H1 (cell line): ENCODE measurements at regions not wholly inside any gene's neighbourhood (a gene's known extent, or its start where the extent isn't known, plus 50 kb on each side); places are given as distances from the start of the nearest gene placed in this dataset.

Source experiments
- CEBPB ChIP-seq: IDR thresholded peaks from 2 replicates; pipeline ENCODE4 v1.6.1; 2012; ENCODE audit warnings: low read depth, low read length
- NRF1 ChIP-seq: IDR thresholded peaks from 2 replicates; pipeline ENCODE4 v1.6.1; 2011; ENCODE audit warnings: mild to moderate bottlenecking, low read depth, low read length, improper control_type of control experiment
- RXRA ChIP-seq: IDR thresholded peaks from 2 replicates; pipeline ENCODE4 v1.6.1; 2011; ENCODE audit warnings: low read depth, mild to moderate bottlenecking, low read length, moderate library complexity; ENCODE audit not compliant: insufficient read depth
- SP1 ChIP-seq: IDR thresholded peaks from 2 replicates; pipeline ENCODE4 v1.6.1; 2011; ENCODE audit warnings: low read depth, low read length
- TAF7 ChIP-seq: optimal IDR thresholded peaks from 2 replicates; pipeline ENCODE3; 2011; ENCODE audit warnings: low read depth, mild to moderate bottlenecking, inconsistent platforms, low read length, moderate library complexity, borderline replicate concordance
- TBP ChIP-seq: IDR thresholded peaks from 2 replicates; pipeline ENCODE4 v1.6.1; 2011; ENCODE audit warnings: low read depth, low read length, improper control_type of control experiment
- TCF12 ChIP-seq: IDR thresholded peaks from 2 replicates; pipeline ENCODE4 v1.6.1; 2011; ENCODE audit warnings: low read depth, mild to moderate bottlenecking, low read length
- TF ChIP-seq, protein P1 (sequence below): fragments of 300-600 bp; sonication (generic); IDR thresholded peaks from 2 replicates; pipeline ENCODE4 v1.7.1; 2012; ENCODE audit warnings: low read length, moderate library complexity, mild to moderate bottlenecking, inconsistent platforms; ENCODE audit not compliant: insufficient replicate concordance

DNA sequence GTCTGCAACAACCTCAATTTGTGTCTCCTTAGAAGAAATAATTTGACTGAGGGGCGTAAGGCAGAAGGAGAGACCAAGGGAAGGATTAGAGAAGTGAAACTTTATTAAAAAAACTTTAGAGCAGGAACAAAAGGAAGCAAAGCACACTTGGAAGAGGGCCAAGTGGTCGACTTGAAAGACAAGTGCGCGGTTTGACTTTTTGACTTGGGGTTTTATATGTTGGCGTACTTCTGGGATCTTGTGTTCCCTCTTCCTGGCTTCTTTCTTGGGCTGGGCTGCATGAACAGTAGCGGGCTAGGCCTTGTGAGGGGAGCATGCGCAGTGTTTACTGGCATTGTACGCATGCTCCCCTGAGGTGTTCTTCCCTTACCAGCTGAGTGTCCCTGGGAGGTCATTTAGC lies 369.3 kb upstream of the DCN start (continued):
- TF ChIP-seq, protein P1, sequence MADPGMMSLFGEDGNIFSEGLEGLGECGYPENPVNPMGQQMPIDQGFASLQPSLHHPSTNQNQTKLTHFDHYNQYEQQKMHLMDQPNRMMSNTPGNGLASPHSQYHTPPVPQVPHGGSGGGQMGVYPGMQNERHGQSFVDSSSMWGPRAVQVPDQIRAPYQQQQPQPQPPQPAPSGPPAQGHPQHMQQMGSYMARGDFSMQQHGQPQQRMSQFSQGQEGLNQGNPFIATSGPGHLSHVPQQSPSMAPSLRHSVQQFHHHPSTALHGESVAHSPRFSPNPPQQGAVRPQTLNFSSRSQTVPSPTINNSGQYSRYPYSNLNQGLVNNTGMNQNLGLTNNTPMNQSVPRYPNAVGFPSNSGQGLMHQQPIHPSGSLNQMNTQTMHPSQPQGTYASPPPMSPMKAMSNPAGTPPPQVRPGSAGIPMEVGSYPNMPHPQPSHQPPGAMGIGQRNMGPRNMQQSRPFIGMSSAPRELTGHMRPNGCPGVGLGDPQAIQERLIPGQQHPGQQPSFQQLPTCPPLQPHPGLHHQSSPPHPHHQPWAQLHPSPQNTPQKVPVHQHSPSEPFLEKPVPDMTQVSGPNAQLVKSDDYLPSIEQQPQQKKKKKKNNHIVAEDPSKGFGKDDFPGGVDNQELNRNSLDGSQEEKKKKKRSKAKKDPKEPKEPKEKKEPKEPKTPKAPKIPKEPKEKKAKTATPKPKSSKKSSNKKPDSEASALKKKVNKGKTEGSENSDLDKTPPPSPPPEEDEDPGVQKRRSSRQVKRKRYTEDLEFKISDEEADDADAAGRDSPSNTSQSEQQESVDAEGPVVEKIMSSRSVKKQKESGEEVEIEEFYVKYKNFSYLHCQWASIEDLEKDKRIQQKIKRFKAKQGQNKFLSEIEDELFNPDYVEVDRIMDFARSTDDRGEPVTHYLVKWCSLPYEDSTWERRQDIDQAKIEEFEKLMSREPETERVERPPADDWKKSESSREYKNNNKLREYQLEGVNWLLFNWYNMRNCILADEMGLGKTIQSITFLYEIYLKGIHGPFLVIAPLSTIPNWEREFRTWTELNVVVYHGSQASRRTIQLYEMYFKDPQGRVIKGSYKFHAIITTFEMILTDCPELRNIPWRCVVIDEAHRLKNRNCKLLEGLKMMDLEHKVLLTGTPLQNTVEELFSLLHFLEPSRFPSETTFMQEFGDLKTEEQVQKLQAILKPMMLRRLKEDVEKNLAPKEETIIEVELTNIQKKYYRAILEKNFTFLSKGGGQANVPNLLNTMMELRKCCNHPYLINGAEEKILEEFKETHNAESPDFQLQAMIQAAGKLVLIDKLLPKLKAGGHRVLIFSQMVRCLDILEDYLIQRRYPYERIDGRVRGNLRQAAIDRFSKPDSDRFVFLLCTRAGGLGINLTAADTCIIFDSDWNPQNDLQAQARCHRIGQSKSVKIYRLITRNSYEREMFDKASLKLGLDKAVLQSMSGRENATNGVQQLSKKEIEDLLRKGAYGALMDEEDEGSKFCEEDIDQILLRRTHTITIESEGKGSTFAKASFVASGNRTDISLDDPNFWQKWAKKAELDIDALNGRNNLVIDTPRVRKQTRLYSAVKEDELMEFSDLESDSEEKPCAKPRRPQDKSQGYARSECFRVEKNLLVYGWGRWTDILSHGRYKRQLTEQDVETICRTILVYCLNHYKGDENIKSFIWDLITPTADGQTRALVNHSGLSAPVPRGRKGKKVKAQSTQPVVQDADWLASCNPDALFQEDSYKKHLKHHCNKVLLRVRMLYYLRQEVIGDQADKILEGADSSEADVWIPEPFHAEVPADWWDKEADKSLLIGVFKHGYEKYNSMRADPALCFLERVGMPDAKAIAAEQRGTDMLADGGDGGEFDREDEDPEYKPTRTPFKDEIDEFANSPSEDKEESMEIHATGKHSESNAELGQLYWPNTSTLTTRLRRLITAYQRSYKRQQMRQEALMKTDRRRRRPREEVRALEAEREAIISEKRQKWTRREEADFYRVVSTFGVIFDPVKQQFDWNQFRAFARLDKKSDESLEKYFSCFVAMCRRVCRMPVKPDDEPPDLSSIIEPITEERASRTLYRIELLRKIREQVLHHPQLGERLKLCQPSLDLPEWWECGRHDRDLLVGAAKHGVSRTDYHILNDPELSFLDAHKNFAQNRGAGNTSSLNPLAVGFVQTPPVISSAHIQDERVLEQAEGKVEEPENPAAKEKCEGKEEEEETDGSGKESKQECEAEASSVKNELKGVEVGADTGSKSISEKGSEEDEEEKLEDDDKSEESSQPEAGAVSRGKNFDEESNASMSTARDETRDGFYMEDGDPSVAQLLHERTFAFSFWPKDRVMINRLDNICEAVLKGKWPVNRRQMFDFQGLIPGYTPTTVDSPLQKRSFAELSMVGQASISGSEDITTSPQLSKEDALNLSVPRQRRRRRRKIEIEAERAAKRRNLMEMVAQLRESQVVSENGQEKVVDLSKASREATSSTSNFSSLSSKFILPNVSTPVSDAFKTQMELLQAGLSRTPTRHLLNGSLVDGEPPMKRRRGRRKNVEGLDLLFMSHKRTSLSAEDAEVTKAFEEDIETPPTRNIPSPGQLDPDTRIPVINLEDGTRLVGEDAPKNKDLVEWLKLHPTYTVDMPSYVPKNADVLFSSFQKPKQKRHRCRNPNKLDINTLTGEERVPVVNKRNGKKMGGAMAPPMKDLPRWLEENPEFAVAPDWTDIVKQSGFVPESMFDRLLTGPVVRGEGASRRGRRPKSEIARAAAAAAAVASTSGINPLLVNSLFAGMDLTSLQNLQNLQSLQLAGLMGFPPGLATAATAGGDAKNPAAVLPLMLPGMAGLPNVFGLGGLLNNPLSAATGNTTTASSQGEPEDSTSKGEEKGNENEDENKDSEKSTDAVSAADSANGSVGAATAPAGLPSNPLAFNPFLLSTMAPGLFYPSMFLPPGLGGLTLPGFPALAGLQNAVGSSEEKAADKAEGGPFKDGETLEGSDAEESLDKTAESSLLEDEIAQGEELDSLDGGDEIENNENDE: no peak
- no peak for TF ChIP-seq CEBPB
- TF ChIP-seq TBP: no peak
- TF ChIP-seq TAF7: no peak
- no peak for TF ChIP-seq SP1
- no peak for TF ChIP-seq RXRA
- no peak for TF ChIP-seq NRF1
- no peak for TF ChIP-seq TCF12
